HT-29 (cell line): ENCODE measurements at regions not wholly inside any gene's neighbourhood (a gene's known extent, or its start where the extent isn't known, plus 50 kb on each side); places are given as distances from the start of the nearest gene placed in this dataset.
A peak's percentile ranks its signal among the peaks of the same experiment; 100 is the strongest.

Experiments used
- DNase-seq: peaks from one replicate; pipeline ENCODE4 v3.0.0-alpha.2; 2015; ENCODE audit warnings: low spot score

DNA sequence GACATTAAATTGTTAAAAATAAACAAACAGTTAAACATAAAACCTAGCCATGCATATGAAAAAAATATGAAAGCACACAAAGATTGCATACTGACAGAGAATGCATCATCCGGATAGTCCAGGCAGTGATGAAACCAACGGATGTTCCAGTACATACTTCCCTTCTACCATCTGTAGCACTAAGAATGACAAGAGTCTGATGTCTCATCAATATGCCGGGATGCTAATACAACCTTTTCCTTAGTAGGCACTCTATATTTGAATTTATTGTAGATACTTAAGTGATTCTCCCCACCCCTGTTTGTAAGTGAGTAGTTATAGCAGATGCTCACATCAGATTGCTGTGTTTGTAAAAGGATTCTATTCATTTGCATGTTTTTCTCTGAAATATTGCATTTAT lies 571.2 kb upstream of the WWC1 start:
- no peak for DNase-seq

DNA sequence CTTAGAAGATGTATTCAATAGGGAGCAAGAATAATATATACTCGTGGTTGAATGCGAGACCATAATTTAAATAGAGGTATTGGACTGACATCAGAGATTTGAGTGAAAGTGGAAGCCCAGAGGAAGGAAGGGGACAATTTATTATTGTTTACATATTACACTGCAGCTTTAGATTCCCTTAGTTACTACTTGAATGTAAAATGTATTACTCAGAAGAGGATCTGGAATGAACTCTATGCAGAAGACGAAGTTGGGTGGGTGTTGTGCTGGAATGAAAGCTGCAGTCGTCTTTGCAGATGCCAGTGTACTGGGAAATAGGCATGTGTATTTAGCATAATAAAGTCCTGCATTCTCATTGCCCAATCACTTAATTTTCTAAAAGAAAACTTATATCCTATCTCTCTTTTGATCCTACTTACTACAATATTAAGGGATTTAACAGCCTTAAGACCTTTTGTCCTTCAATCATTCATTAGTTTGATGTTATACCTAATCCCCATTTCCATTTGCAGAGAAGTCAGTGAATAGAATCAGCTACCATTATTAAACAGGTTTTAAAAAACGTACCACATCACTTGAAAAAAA lies 570.7 kb upstream of the WWC1 start:
- no peak for DNase-seq

DNA sequence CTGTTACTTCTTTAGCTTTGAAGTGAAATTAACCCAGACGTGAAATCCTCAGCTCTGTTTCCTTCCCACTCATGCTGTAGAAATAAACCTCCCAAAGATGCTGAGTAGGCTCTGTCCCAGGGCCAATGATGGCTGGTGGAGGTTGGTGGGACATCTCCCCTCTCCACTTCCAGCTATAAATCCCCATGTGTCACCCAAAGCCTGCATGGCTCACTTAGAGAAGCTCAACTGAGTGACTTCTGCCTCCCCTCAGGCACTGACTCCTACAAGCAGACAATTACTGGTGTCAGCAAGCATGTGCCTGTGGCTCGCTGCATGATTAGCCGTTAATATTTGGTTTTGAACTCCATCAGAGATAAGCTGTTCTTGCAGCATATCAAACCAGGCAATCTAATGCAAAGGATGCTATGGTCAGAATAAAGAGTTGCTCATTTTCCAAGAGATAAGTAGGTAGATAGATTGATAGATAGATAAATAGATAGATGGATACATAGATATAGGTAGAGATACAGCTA lies 569.5 kb upstream of the WWC1 start:
- DNase-seq, result no peak

DNA sequence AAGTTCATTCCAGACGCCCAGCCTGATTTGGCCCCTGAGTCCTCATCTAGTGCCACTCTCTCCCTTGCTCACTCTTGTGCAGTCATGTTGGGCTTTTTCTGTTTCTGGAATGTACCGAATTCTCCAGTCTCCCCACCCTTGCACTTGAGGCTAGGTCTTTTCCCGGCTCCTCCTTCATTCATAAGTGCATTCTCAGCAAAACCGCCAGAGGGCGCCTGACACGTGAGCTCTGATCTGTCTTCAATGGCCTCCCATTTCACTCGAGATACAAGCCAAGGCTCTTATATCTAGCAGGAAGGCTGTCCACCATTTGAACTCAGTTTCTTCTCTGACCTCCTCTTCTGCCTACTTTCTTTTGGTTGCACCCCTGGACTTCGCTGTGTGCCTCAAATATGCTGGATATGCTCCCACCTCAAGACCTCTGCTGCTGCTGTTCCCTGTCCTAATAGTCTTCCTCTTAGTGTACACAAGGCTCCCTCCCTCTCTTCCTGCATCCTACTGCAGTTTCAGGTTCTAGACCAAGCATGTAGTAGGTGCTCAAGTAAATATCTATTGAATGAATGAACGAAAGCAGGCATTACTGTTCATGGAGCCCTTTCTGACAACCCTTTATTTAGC lies 568.1 kb upstream of the WWC1 start:
- DNase-seq, result peak; percentile 84

DNA sequence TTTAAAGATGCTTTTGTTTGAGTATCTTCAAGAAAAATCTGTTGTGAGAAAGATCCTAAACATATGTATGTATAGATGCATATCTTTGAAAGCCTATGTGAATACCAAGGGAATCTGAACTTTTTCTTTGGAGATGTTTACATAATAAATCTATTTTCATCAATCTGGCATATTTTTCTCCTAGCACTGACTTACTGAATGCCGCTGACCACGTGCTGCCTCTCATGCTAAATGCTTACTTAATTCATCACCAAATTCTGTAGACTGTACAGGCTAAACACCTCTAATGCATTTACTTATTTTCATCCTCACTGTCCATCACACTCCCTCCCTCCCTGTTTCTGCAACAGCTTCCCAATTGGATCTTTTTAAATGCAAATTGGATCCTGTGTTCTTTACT lies 566.2 kb upstream of the WWC1 start:
- no peak for DNase-seq

DNA sequence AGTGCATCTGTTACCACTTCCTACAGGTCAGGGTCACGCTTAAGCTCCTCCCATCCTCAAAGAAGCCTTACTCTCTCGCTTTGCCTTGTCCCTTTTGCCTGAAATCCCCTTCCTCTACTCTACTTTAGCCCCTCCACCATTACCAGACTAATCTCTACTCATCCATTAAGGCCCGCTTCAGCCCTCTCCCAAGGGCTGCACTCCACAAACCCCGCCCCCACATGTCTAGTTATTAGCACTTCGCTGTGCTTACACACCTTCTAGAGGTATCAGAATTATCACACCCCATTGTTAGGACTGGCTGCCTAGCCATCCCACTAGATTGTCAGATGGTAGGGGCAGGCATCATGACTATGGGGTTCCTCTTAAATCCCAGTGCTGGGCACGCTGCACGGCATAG lies 565.7 kb upstream of the WWC1 start:
- no peak for DNase-seq

DNA sequence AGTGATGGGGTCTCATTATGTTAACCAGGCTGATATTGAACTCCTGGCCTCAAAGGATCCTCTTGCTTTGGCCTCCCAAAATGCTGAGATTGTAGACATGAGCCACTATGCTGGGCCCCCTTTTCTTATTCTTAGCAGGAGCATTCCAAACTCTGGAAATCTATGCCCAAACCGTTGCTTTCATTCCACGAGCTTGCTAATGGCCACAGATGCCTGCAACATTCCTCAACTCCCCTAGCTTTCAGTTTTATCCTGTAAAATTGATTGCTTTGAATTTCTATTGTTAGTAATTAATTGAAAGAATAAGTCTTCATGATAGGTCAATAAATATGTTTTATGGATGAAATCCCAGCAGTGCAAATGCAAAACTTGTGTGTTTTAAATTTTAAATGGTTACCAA lies 564.8 kb upstream of the WWC1 start:
- no peak for DNase-seq

DNA sequence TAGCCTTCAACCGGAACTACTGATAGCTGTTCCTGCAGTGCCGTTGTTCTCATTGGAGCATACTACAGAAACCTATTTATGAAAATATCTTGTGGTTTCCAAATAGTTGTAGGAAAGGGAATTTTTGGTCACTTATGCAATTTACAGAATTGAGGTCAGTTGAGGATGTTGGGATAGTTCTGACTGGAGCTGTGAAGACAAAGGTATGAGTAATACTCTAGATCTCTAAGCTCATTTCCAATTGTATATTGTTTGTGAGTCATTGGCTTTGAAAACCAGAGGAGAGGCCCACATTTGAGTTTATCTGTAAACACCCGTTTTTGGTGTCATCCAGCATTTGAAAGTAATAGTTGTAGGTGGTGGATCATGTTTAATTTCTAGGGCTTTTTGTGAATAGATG lies 561.3 kb upstream of the WWC1 start:
- no peak for DNase-seq

DNA sequence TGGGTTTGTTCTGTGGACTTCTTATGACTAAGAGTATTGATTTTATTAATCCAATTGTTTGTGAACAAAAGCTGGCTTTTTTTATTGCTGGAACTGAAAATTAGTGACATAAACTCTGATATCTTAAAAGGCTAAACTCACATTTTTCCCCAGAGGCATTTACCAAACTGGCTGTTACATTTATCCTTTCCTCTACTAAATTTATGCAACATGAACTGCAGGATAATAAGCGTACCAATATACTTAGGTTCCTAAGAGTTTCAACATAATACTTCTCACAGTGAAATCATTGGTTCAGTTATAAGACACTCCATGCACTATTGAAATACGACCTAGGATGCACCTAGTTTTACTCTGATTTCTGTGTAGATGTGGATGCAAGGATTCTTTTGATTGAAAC lies 560.8 kb upstream of the WWC1 start:
- DNase-seq, result no peak

DNA sequence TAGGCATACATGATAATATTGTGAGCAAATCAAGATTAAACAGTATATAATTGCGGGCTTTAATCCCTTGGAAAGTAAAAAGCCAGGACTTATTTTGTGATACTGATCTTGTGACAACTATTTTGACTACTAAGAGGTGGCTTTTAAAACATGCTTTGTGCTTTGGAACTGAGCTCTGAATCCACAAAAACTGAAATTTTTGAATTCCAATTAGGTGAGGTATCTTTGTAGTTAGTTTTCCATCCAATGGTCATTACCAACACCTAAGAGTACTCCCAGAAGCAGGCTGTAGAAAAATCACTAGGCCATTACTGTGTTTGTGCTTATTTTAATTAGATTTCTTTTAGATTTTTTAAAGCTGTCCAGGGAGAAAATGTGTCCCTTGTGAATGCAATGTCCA lies 559.5 kb upstream of the WWC1 start:
- DNase-seq, result no peak

DNA sequence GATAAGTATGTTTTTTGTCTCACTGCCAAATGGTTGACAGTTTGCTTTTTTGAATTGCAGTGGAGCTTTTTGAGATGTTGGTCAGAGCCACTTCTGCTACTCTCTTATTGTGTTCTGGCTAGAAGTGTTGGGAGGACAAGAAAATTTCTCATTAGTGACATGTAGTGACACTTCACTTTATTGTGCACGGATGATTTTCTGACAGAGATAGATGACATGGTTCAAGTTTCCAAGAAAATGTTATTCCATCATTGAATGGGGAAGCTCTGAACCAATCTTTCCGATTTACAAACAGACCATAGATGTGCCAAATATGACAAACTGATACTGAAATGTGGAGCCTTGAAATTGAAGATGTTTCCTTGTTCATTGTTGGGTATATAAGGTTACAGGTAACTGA lies 558.9 kb upstream of the WWC1 start:
- no peak for DNase-seq

DNA sequence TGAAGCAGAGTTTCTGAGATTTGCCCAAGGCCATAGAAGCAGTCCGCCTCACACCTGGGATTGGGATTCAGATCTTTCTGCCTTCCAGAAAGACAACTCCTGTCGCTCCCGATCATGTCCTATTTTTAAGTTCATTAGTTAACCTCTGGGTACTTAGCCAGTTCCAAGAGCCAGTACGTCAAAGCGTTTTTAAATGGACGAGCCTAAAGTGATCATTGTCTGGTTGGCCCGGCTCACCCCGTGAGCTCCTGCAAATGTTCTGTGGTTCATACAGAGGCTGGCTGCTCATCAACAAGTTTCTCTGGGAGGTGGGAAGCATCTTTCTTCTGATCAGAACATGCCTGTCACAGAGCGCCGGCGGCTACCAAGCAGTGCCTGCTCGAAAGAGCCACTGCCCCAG lies 554.5 kb upstream of the WWC1 start:
- no peak for DNase-seq

DNA sequence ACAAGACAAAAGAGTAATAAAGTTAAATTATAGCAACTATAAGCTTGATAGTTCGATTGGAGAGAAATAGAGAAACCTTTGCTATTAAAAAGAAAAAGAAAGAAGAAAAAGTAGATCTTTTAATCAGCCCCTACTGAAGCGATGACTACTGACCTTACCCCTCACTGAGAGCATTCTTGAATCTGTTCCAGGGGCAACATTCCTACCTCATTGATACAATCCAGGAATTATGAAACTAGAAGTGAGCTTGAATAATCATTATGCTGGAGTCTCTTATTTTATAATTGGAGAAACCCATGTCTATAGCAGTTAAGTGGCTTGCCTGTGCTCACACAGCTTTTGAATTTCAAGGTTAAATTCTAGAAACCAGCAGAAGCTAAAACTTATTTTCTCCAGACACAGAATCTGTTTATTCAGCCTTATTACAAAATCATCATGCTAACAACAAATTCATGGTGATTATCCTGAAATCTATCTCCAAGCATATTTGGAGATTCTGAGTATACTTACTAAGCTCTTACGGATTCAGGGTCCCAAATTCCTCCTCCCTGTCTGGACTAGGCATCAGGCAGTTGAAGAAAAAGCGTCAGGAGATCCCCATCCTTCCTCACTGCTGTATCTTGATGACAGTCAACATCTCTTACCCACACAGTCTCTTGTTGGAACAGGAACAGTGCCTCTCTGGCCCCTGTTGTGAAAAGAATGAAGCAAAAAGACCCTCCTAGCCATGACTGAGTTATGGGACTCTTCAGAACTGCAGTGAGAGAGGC lies 547.6 kb upstream of the WWC1 start:
- DNase-seq, result no peak

DNA sequence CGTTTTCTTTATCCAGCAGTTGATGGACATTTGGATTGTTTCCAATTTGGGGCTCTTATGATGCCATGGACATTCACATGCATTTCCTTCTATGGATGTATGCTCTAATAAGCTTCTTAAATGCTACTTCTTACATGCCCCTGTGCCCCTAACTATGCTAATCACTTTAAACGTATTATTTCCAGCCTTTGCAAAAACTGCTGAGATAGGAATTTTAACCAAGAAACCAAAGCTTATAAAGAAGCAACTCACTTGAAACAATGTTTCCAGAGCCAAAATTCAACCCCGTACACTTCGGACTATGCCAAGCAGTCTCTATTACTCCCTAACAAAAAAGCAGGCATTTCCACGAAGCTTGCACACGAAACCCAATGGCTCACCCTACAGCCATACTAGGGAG lies 545.6 kb upstream of the WWC1 start:
- no peak for DNase-seq

DNA sequence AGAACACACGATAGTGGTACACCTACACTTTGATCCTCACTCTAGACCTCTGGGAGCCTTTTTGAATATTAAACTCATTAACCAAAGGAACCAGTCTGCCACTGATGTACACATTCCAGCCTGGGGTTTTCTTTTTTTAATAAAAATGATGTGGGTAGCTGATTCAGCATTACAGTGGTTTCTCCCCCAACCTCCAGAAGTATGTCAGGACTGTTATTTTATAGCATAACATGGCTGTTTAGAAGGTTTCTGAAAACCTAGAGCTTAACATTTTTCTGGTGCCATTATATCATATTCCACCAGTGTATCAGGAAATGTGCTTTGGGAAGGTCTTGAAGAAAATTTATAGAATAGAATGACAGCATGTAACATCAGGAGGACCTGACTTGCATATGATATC lies 540.9 kb upstream of the WWC1 start:
- DNase-seq, result no peak

DNA sequence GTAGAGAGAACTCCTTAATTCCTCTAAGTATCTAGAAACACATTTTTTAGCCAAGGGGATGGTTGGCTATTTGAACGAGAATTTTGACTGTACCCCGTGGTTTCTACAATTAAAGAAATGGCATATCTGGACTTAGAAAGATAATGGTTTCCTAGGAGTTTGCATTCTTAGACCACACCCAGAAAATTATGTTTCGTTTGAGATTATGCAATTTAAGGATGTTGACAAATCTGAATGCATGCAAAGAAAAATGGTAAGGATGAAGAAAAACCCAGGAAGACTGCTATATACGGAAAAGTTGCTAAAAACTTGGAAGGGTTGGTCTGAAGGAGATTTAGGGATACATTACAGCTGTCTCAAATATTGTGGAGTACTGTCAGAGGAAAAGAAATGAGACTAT lies 538.5 kb upstream of the WWC1 start:
- DNase-seq, result no peak

DNA sequence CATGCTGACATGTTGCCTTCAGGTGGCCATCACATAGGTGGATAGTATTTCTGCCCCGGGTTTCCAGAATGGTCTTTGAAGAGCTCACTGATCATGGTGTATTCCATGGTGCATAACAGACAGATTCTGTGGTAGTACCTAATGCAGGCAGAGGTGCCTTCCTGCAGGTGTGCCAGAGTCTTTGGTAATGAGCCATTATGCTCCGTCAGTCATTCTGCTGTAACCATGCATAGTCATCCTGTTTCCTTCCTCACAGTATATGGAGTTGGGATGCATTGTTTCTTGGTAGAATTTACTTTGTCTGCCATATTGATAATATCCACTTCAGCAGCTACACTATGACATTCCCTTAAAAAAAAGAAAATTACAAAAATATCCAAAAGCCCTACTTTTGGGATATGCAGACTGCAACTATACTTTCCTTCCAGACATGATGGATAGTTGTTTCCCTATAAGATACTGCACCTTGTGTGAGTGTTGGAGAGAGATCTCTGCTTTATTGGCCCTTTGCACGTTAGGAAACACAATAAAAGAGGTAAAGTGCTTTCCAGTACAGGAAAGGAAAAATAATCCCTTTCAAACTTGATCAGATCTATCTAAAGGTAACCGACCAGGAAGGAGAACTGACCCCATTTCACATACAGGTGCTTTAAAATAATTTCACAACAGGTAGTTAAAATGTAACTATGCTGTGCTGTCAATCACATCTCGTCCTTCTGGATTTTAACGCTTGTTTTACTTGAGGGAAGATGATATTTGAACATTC lies 537.5 kb upstream of the WWC1 start:
- DNase-seq, result no peak

DNA sequence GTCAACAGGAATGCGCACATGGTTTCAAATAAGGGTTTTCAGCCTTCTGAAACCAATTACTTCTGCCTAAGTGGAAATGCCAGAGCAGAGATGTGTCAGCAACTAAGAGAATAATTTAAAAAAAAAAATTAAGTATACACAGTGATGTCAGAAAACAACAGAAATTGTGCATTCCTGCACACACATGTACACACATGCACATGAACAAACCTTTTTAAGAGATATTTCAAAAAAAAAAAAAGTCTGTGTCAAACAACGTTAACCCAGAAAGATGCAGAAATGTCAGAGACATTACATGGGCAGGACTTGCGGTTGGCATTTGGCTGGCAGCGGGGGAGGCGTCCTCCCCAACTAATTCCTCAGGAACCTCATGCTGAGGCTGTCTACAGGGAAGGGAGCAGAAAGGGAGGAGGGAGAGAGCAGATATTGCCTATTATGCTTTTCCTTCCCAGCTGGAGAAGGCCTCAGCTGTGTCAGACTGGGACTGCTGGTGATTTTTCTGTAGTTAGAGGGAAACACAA lies 536.9 kb upstream of the WWC1 start:
- DNase-seq, result no peak

DNA sequence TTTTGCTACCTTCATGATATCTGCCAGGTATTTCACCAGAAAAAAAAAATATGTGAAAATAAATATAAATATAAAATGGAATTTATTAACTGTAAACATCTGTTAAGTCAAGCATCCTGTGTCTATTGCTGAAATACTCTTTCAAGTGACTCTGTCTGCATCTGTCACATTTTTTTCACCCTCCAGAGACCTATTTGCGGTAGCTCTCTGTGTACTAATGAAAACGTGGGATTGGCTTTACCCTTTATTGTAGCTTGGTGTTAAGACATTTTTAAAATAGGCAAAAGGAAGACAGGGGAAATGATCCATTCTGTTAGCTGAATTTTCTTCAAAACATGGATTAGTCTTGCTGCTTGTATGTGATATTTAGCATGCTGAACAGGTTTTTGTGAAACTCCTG lies 536.0 kb upstream of the WWC1 start:
- DNase-seq, result no peak

DNA sequence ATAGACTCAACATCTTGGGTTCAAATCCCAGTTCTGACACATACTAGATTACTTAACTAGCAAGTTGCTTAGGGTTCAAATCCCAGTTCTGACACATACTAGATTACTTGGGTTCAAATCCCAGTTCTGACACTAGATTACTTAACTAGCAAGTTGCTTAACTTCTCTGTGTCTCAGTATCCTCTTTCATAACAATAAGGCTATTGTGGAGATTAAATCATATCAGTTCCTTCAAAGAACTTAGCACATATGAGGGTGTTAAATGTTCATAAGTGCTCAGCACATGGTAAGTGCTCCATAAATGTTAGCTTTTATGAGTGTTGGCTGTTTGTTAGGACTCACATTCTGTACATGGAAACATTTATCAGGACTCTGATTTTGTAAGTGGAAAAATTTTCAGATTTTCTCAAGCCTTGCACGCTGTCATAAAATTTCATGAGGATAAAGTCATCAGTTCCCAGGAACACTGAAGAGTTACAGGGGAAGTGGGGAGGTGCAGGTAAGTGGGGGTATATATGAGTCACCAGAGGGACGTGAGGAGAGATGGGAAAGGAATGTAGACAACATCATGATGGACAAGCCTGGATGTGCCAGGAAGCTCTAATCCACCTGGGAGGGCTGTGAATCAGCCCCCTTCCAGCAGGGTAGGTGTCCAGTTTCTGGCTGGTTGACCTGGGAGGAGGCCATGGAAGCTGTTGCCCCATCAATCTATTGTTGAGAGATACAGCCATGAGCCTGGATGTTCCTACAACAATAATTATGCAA lies 532.2 kb upstream of the WWC1 start:
- DNase-seq, result no peak

DNA sequence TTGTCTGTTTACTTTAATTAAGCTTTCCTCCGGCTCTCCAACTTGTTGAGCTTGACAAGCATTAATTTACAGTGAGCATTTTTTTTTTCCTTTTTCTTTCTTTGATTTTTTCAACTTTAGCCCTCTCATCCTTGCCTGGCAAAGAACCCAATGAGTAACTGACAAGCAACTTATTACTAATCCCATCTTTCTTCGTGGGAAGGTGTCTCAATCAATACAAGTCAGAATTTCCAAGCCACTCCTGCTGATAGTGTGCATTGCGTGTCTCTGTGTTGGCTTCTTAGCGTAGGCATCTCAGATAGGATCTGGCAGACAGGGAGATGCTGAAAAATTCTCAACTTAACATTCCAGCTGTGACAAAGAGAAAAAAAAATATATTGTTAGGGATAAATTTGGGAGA lies 527.7 kb upstream of the WWC1 start:
- no peak for DNase-seq
